ENCODE measurements at regions not wholly inside any gene's neighbourhood (a gene's known extent, or its start where the extent isn't known, plus 50 kb on each side); places are given as distances from the start of the nearest gene placed in this dataset.

DNA sequence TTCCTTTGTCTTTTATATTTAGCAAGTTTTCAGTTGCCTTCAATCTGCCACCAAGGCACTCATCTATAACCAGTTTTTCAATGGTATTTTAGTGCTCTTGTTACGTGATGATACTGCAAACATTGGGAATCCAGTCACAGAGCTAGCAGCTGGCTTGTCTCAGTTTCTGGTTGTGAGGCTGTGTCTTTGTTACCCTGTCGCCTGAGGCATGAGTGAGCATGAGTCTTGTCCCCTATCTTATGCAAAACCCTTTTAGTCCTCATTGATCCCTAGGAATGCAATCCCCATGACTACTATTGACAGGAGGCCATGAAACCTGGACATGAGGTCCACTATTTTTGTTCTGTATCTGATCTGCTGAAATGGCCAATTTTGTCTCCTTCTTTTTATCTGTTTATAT is 391.0 kb downstream of the LMO7 start:
- Histone ChIP-seq H3K36me3 (ENCODE audit: control insufficient read depth in 3 of 3, insufficient read depth in 2 of 3, low read depth in 1 of 3, low read length in 3 of 3) (no peaks in the 10 kb centered on the region), H3K9me3 (ENCODE audit: control insufficient read depth in 2 of 2, insufficient read depth in 1 of 2, low read depth in 1 of 2, low read length in 1 of 2) (peaks cover 0 to 3% of the 10 kb centered on the region in 2 donors), H3K4me1 (ENCODE audit: control insufficient read depth in 3 of 3, insufficient read depth in 2 of 3, low read depth in 1 of 3, low read length in 2 of 3) (no peaks in the 10 kb centered on the region), H3K27ac (ENCODE audit: low read depth in 1 of 3, low read length in 2 of 3) (no peak overlapping the region), H3K27me3 (ENCODE audit: control insufficient read depth in 3 of 3, insufficient read depth in 3 of 3, low read length in 3 of 3) (no peaks in the 10 kb centered on the region), H3K4me3 (ENCODE audit: low read depth in 1 of 3, low read length in 3 of 3) (no peak overlapping the region)
- FAIRE-seq (no peak), DNase-seq (no peak)
- 82 to 92% (median 85%) methylated on average over 2 of the region's 2 CpGs for WGBS, 3 donors

- Histone ChIP-seq H3K27me3 (ENCODE audit: control insufficient read depth in 3 of 3, insufficient read depth in 3 of 3, low read length in 3 of 3) (no peaks in the 10 kb centered on the region), H3K4me1 (ENCODE audit: control insufficient read depth in 3 of 3, insufficient read depth in 2 of 3, low read depth in 1 of 3, low read length in 2 of 3) (no peaks in the 10 kb centered on the region), H3K9me3 (ENCODE audit: control insufficient read depth in 2 of 2, insufficient read depth in 1 of 2, low read depth in 1 of 2, low read length in 1 of 2) (peaks cover 0 to 3% of the 10 kb centered on the region in 2 donors), H3K36me3 (ENCODE audit: control insufficient read depth in 3 of 3, insufficient read depth in 2 of 3, low read depth in 1 of 3, low read length in 3 of 3) (no peaks in the 10 kb centered on the region), H3K27ac (ENCODE audit: low read depth in 1 of 3, low read length in 2 of 3) (no peak overlapping the region), H3K4me3 (ENCODE audit: low read depth in 1 of 3, low read length in 3 of 3) (no peak overlapping the region)
- 93 to 97% (median 94%) methylated on average over 6 of the region's 6 CpGs for WGBS, 3 donors
- no peak for DNase-seq
- FAIRE-seq, result no peak
These were observed 389.3 kb downstream of the LMO7 start for GRCh38 chr13:76025392-76025791.

DNA sequence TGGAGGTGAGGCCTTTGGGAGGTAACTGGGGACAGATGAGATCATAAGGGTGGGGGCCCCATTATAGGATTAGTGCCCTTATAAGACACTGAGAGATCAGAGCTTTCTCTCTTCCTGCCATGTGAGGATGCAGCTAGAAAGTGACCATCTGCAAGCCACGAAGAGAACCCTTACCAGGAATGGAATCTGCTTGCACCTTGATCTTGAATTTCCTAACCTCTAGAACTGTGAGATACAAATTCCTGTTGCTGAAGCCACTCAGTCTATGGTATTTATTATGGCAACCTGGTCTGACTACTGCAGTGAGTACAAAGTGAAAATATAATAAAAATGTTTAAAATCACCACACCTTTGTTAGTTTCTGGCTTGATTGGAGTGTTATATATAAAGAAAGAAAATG is 388.0 kb downstream of the LMO7 start:
- Histone ChIP-seq H3K4me1 (ENCODE audit: control insufficient read depth in 3 of 3, insufficient read depth in 2 of 3, low read depth in 1 of 3, low read length in 2 of 3) (no peaks in the 10 kb centered on the region), H3K36me3 (ENCODE audit: control insufficient read depth in 3 of 3, insufficient read depth in 2 of 3, low read depth in 1 of 3, low read length in 3 of 3) (no peaks in the 10 kb centered on the region), H3K4me3 (ENCODE audit: low read depth in 1 of 3, low read length in 3 of 3) (no peak overlapping the region), H3K9me3 (ENCODE audit: control insufficient read depth in 2 of 2, insufficient read depth in 1 of 2, low read depth in 1 of 2, low read length in 1 of 2) (peaks cover 0 to 3% of the 10 kb centered on the region in 2 donors), H3K27me3 (ENCODE audit: control insufficient read depth in 3 of 3, insufficient read depth in 3 of 3, low read length in 3 of 3) (no peaks in the 10 kb centered on the region), H3K27ac (ENCODE audit: low read depth in 1 of 3, low read length in 2 of 3) (no peak overlapping the region)
- WGBS, 3 donors, result 62 to 78% (median 67%) methylated on average over 1 of the region's 1 CpG
- DNase-seq, result no peak
- no peak for FAIRE-seq

- Histone ChIP-seq H3K4me3 (ENCODE audit: low read depth in 1 of 3, low read length in 3 of 3) (no peak overlapping the region), H3K27me3 (ENCODE audit: control insufficient read depth in 3 of 3, insufficient read depth in 3 of 3, low read length in 3 of 3) (no peaks in the 10 kb centered on the region), H3K4me1 (ENCODE audit: control insufficient read depth in 3 of 3, insufficient read depth in 2 of 3, low read depth in 1 of 3, low read length in 2 of 3) (no peaks in the 10 kb centered on the region), H3K9me3 (ENCODE audit: control insufficient read depth in 2 of 2, insufficient read depth in 1 of 2, low read depth in 1 of 2, low read length in 1 of 2) (peaks cover 0 to 3% of the 10 kb centered on the region in 2 donors), H3K27ac (ENCODE audit: low read depth in 1 of 3, low read length in 2 of 3) (no peak overlapping the region), H3K36me3 (ENCODE audit: control insufficient read depth in 3 of 3, insufficient read depth in 2 of 3, low read depth in 1 of 3, low read length in 3 of 3) (no peaks in the 10 kb centered on the region)
- 73 to 85% (median 83%) methylated on average over 2 of the region's 2 CpGs for WGBS, 3 donors
- DNase-seq (no peak), FAIRE-seq (no peak)
These were observed 387.5 kb downstream of the LMO7 start for GRCh38 chr13:76023652-76024051.

DNA sequence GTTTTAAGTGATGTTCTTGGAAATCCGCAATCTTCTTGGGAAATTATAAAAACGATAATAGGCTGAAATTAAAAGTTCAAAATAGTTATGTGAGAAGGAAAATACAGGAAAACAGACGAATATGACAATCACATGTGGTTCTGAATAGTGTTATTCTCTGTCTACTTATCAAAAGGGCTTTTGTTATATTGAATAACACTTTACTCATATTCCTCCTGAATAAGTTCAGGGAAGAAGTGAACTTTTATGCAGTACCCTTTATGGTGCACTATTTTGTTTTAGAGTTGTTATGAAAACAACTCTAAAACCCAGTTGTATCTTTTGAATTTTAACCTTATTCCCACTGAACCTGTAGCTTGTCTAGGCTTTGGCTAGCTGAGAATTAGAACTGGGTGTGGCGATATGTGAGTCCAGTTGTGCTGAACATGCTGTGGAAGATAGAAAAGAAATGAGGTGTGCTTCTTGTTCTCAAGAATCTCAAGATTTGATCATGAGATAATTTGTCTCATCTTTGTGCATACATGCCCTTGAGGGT is 384.4 kb downstream of the LMO7 start:
- Histone ChIP-seq H3K9me3 (ENCODE audit: control insufficient read depth in 2 of 2, insufficient read depth in 1 of 2, low read depth in 1 of 2, low read length in 1 of 2) (peaks cover 0 to 3% of the 10 kb centered on the region in 2 donors), H3K27ac (ENCODE audit: low read depth in 1 of 3, low read length in 2 of 3) (no peak overlapping the region), H3K27me3 (ENCODE audit: control insufficient read depth in 3 of 3, insufficient read depth in 3 of 3, low read length in 3 of 3) (no peaks in the 10 kb centered on the region), H3K4me3 (ENCODE audit: low read depth in 1 of 3, low read length in 3 of 3) (no peak overlapping the region), H3K4me1 (ENCODE audit: control insufficient read depth in 3 of 3, insufficient read depth in 2 of 3, low read depth in 1 of 3, low read length in 2 of 3) (no peaks in the 10 kb centered on the region), H3K36me3 (ENCODE audit: control insufficient read depth in 3 of 3, insufficient read depth in 2 of 3, low read depth in 1 of 3, low read length in 3 of 3) (no peaks in the 10 kb centered on the region)
- 87 to 91% (median 90%) methylated on average over 4 of the region's 4 CpGs for WGBS, 3 donors
- DNase-seq, result no peak
- no peak for FAIRE-seq

DNA sequence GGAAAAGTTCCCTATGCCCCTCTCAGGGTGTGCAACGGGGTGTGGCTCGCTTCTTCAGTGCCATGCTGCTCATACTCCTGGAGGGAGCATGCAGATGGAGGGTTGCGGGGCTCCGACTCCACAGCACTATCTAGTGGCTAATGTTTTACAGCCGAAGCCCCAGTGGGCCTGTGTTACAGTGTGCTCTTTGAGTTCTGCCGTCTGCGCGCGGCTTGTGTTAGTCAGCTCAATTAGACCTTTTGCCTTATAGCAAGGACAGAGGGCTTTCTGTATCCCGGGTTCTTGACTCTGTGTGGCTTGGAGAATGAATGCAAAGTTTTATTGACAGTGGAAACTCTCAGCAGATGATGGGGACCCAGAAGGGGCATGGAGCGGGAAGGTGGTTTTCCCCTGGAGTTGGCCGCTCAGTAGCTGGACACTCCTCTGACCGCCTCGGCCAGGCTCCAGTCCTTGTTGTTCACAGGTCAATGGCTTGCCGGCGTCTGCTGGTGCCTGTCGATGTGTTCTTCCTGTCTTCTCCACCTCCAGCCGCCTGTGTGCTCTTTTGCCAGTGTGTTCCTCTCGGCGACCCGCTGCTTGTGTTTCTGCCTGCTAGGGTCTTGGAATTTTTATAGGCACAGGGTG is 383.4 kb downstream of the LMO7 start:
- H3K9me3 ChIP-seq (ENCODE audit: control insufficient read depth in 2 of 2, insufficient read depth in 1 of 2, low read depth in 1 of 2, low read length in 1 of 2), result peaks cover 0 to 3% of the 10 kb centered on the region in 2 donors
- no peak overlapping the region for H3K27ac ChIP-seq (ENCODE audit: low read depth in 1 of 3, low read length in 2 of 3)
- no peaks in the 10 kb centered on the region for H3K36me3 ChIP-seq (ENCODE audit: control insufficient read depth in 3 of 3, insufficient read depth in 2 of 3, low read depth in 1 of 3, low read length in 3 of 3)
- H3K4me3 ChIP-seq (ENCODE audit: low read depth in 1 of 3, low read length in 3 of 3), result no peak overlapping the region
- 64 to 83% (median 67%) methylated on average over 19 to 21 of the region's 21 CpGs for WGBS, 3 donors
- DNase-seq (peak; percentile 38 to 45), FAIRE-seq (no peak)
- H3K27me3 ChIP-seq (ENCODE audit: control insufficient read depth in 3 of 3, insufficient read depth in 3 of 3, low read length in 3 of 3), result no peaks in the 10 kb centered on the region
- no peaks in the 10 kb centered on the region for H3K4me1 ChIP-seq (ENCODE audit: control insufficient read depth in 3 of 3, insufficient read depth in 2 of 3, low read depth in 1 of 3, low read length in 2 of 3)

- Histone ChIP-seq H3K9me3 (ENCODE audit: control insufficient read depth in 2 of 2, insufficient read depth in 1 of 2, low read depth in 1 of 2, low read length in 1 of 2) (no peaks in the 10 kb centered on the region), H3K27me3 (ENCODE audit: control insufficient read depth in 3 of 3, insufficient read depth in 3 of 3, low read length in 3 of 3) (no peaks in the 10 kb centered on the region), H3K4me1 (ENCODE audit: control insufficient read depth in 3 of 3, insufficient read depth in 2 of 3, low read depth in 1 of 3, low read length in 2 of 3) (no peaks in the 10 kb centered on the region), H3K27ac (ENCODE audit: low read depth in 1 of 3, low read length in 2 of 3) (no peak overlapping the region), H3K36me3 (ENCODE audit: control insufficient read depth in 3 of 3, insufficient read depth in 2 of 3, low read depth in 1 of 3, low read length in 3 of 3) (no peaks in the 10 kb centered on the region), H3K4me3 (ENCODE audit: low read depth in 1 of 3, low read length in 3 of 3) (no peak overlapping the region)
- WGBS, 3 donors, result 73 to 84% (median 83%) methylated on average over 5 of the region's 5 CpGs
- FAIRE-seq (no peak), DNase-seq (no peak)
These were observed 381.9 kb downstream of the LMO7 start for GRCh38 chr13:76017861-76018556.

DNA sequence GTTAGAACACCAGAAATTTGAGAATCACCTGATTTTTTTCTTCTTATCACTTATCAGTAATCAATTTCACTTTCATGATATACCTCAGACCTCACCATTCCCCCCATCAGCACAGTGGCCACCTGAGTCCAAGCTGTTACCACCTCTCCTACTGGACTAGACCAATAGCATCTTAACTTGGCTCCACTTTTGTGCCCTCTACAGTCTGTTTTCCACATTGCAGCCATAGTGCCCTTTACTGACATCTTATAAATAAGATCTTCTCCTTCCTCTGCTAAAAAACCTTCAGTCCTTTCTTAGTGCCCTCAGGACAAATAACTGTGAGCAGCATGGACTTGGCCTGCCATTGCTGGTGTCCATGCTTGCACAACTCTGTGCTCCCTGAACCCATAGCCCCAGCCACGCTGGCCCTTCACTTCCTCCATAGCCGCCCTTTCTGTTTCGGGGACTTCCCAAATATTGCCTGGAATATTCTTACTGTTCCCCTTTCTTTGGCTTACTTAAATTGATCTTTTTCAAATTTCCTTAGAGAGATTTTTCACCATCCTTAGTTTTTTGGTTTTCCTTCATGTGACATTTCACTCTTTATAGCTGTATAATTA is 380.8 kb downstream of the LMO7 start:
- no peaks in the 10 kb centered on the region for H3K4me1 ChIP-seq (ENCODE audit: control insufficient read depth in 3 of 3, insufficient read depth in 2 of 3, low read depth in 1 of 3, low read length in 2 of 3)
- H3K9me3 ChIP-seq (ENCODE audit: control insufficient read depth in 2 of 2, insufficient read depth in 1 of 2, low read depth in 1 of 2, low read length in 1 of 2), result no peaks in the 10 kb centered on the region
- DNase-seq (peak; percentile 33 to 44), FAIRE-seq (no peak)
- no peak overlapping the region for H3K4me3 ChIP-seq (ENCODE audit: low read depth in 1 of 3, low read length in 3 of 3)
- no peak overlapping the region for H3K27ac ChIP-seq (ENCODE audit: low read depth in 1 of 3, low read length in 2 of 3)
- H3K36me3 ChIP-seq (ENCODE audit: control insufficient read depth in 3 of 3, insufficient read depth in 2 of 3, low read depth in 1 of 3, low read length in 3 of 3), result no peaks in the 10 kb centered on the region
- H3K27me3 ChIP-seq (ENCODE audit: control insufficient read depth in 3 of 3, insufficient read depth in 3 of 3, low read length in 3 of 3), result no peaks in the 10 kb centered on the region
- WGBS, 3 donors, result 88 to 97% (median 92%) methylated on average over 3 of the region's 3 CpGs

All from small intestine (tissue), 7 donors.